Subcutaneous abdominal adipose tissue (tissue), 5 donors: ENCODE measurements at regions not wholly inside any gene's neighbourhood (a gene's known extent, or its start where the extent isn't known, plus 50 kb on each side); places are given as distances from the start of the nearest gene placed in this dataset.

ENCODE experiments used
- H3K27ac ChIP-seq: one replicate; pipeline ENCODE4 v1.7.0; 2013; ENCODE audit warnings: low read depth, mild to moderate bottlenecking, inconsistent platforms, low read length, moderate library complexity
- H3K27me3 ChIP-seq, 5 donors: one replicate each; pipeline ENCODE4 v1.7.0; 2013; ENCODE audit warnings: low read length in 5 of 5, inconsistent platforms in 1 of 5; ENCODE audit not compliant: control insufficient read depth in 5 of 5, insufficient read depth in 4 of 5
- H3K36me3 ChIP-seq, 5 donors: one replicate each; pipeline ENCODE4 v1.7.0; 2013; ENCODE audit warnings: low read length in 5 of 5; ENCODE audit not compliant: control insufficient read depth in 5 of 5, insufficient read depth in 5 of 5
- H3K4me1 ChIP-seq, 5 donors: one replicate each; pipeline ENCODE4 v1.7.0; 2013; ENCODE audit warnings: low read length in 5 of 5, mild to moderate bottlenecking in 3 of 5, moderate library complexity in 1 of 5; ENCODE audit not compliant: control insufficient read depth in 5 of 5, insufficient read depth in 5 of 5
- H3K4me3 ChIP-seq, 5 donors: one replicate each; pipeline ENCODE4 v1.7.0; 2013; ENCODE audit warnings: low read length in 5 of 5, low read depth in 1 of 5
- H3K9ac ChIP-seq, 5 donors: one replicate each; pipeline ENCODE4 v1.7.0; 2013; ENCODE audit warnings: low read length in 5 of 5, mild to moderate bottlenecking in 4 of 5, moderate library complexity in 3 of 5
- H3K9me3 ChIP-seq, 5 donors: one replicate each; pipeline ENCODE4 v1.7.0; 2013; ENCODE audit warnings: low read length in 5 of 5; ENCODE audit not compliant: control insufficient read depth in 5 of 5
- donor health status: healthy.
- donor health status: healthy.
- donor health status: healthy.
- donor health status: healthy.
- donor health status: healthy.

GRCh38 chr2:125561302-125561701, 1094.7 kb upstream of the GYPC start:
- Histone ChIP-seq H3K9ac (no peak overlapping the region), H3K36me3 (no peaks in the 10 kb centered on the region), H3K4me1 (peaks cover 0 to 17% (median 0%) of the 10 kb centered on the region in 5 donors), H3K4me3 (no peak overlapping the region), H3K27ac (no peak overlapping the region), H3K27me3 (no peaks in the 10 kb centered on the region), H3K9me3 (no peaks in the 10 kb centered on the region)

GRCh38 chr2:125562924-125563323, 1093.0 kb upstream of the GYPC start:
- Histone ChIP-seq H3K27me3 (no peaks in the 10 kb centered on the region), H3K4me1 (peaks cover 0 to 17% (median 0%) of the 10 kb centered on the region in 5 donors), H3K9ac (no peak overlapping the region), H3K9me3 (no peaks in the 10 kb centered on the region), H3K4me3 (no peak overlapping the region), H3K36me3 (no peaks in the 10 kb centered on the region), H3K27ac (no peak overlapping the region)

GRCh38 chr2:125564471-125564870, 1091.5 kb upstream of the GYPC start:
- no peaks in the 10 kb centered on the region for H3K9me3 ChIP-seq
- no peaks in the 10 kb centered on the region for H3K27me3 ChIP-seq
- no peak overlapping the region for H3K9ac ChIP-seq
- H3K4me3 ChIP-seq, result no peak overlapping the region
- H3K27ac ChIP-seq, result no peak overlapping the region
- peaks cover 0 to 17% (median 0%) of the 10 kb centered on the region in 5 donors for H3K4me1 ChIP-seq
- H3K36me3 ChIP-seq, result no peaks in the 10 kb centered on the region

- Histone ChIP-seq H3K4me1 (peaks cover 0 to 17% (median 0%) of the 10 kb centered on the region in 5 donors), H3K9me3 (no peaks in the 10 kb centered on the region), H3K36me3 (no peaks in the 10 kb centered on the region), H3K27ac (no peak overlapping the region), H3K9ac (no peak overlapping the region), H3K4me3 (no peak overlapping the region), H3K27me3 (no peaks in the 10 kb centered on the region)
Measured at GRCh38 chr2:125566422-125566821, 1089.5 kb upstream of the GYPC start.

- Histone ChIP-seq H3K4me3 (no peak overlapping the region), H3K9ac (no peak overlapping the region), H3K4me1 (peaks cover 0 to 17% (median 0%) of the 10 kb centered on the region in 5 donors), H3K27me3 (no peaks in the 10 kb centered on the region), H3K27ac (no peak overlapping the region), H3K36me3 (no peaks in the 10 kb centered on the region), H3K9me3 (no peaks in the 10 kb centered on the region)
Measured at GRCh38 chr2:125567100-125567499, 1088.9 kb upstream of the GYPC start.

GRCh38 chr2:125572660-125573059, 1083.3 kb upstream of the GYPC start:
- Histone ChIP-seq H3K27ac (no peak overlapping the region), H3K9ac (no peak overlapping the region)

GRCh38 chr2:125573432-125573831, 1082.5 kb upstream of the GYPC start:
- Histone ChIP-seq H3K4me1 (no peaks in the 10 kb centered on the region), H3K36me3 (no peaks in the 10 kb centered on the region)

More at GRCh38 chr2:125572660-125573059, 1083.3 kb upstream of the GYPC start:
- no peaks in the 10 kb centered on the region for H3K9me3 ChIP-seq
- no peak overlapping the region for H3K4me3 ChIP-seq
- H3K27me3 ChIP-seq, result no peaks in the 10 kb centered on the region
- no peaks in the 10 kb centered on the region for H3K36me3 ChIP-seq
- H3K4me1 ChIP-seq, result no peaks in the 10 kb centered on the region

GRCh38 chr2:125576558-125576957, 1079.4 kb upstream of the GYPC start:
- H3K4me3 ChIP-seq, result no peak overlapping the region
- no peaks in the 10 kb centered on the region for H3K27me3 ChIP-seq
- no peak overlapping the region for H3K27ac ChIP-seq
- H3K9me3 ChIP-seq, result no peaks in the 10 kb centered on the region
- no peaks in the 10 kb centered on the region for H3K36me3 ChIP-seq
- H3K9ac ChIP-seq, result no peak overlapping the region
- H3K4me1 ChIP-seq, result no peaks in the 10 kb centered on the region

More at GRCh38 chr2:125573432-125573831, 1082.5 kb upstream of the GYPC start:
- H3K9ac ChIP-seq, result no peak overlapping the region
- H3K27ac ChIP-seq, result no peak overlapping the region
- H3K27me3 ChIP-seq, result no peaks in the 10 kb centered on the region
- H3K9me3 ChIP-seq, result no peaks in the 10 kb centered on the region
- no peak overlapping the region for H3K4me3 ChIP-seq

GRCh38 chr2:125581557-125581956, 1074.4 kb upstream of the GYPC start:
- no peaks in the 10 kb centered on the region for H3K4me1 ChIP-seq
- H3K9me3 ChIP-seq, result no peaks in the 10 kb centered on the region
- no peaks in the 10 kb centered on the region for H3K36me3 ChIP-seq
- no peak overlapping the region for H3K4me3 ChIP-seq
- H3K27ac ChIP-seq, result no peak overlapping the region
- no peak overlapping the region for H3K9ac ChIP-seq
- no peaks in the 10 kb centered on the region for H3K27me3 ChIP-seq

- Histone ChIP-seq H3K4me1 (no peaks in the 10 kb centered on the region), H3K4me3 (no peak overlapping the region), H3K27me3 (no peaks in the 10 kb centered on the region), H3K36me3 (no peaks in the 10 kb centered on the region), H3K9me3 (no peaks in the 10 kb centered on the region), H3K27ac (no peak overlapping the region), H3K9ac (no peak overlapping the region)
Measured at GRCh38 chr2:125582516-125582915, 1073.4 kb upstream of the GYPC start.

GRCh38 chr2:125584732-125585131, 1071.2 kb upstream of the GYPC start:
- Histone ChIP-seq H3K9me3 (peaks cover 0 to 3% (median 0%) of the 10 kb centered on the region in 5 donors), H3K4me1 (no peaks in the 10 kb centered on the region), H3K36me3 (no peaks in the 10 kb centered on the region), H3K4me3 (no peak overlapping the region), H3K27me3 (no peaks in the 10 kb centered on the region), H3K27ac (no peak overlapping the region), H3K9ac (no peak overlapping the region)
